Loucy (cell line): ENCODE measurements at regions not wholly inside any gene's neighbourhood (a gene's known extent, or its start where the extent isn't known, plus 50 kb on each side); places are given as distances from the start of the nearest gene placed in this dataset.

Experiments
- H2AFZ ChIP-seq: fragments of 200-600 bp; sonication (generic); 2 replicates; pipeline ENCODE4 v1.6.0; 2016; ENCODE audit warnings: antibody characterized with exemption, mild to moderate bottlenecking, low read length, moderate library complexity
- H3F3A ChIP-seq: fragments of 200-600 bp; 2 replicates; pipeline ENCODE4 v1.6.0; 2016; ENCODE audit warnings: antibody characterized with exemption, low read depth, mild to moderate bottlenecking
- H3K27me3 ChIP-seq: fragments of 200-600 bp; sonication (generic); 2 replicates; pipeline ENCODE4 v1.6.1; 2014; ENCODE audit warnings: low read length, mild to moderate bottlenecking; ENCODE audit not compliant: insufficient read depth, poor library complexity, severe bottlenecking
- H3K36me3 ChIP-seq: fragments of 200-600 bp; sonication (generic); 2 replicates; pipeline ENCODE4 v1.6.1; 2016; ENCODE audit warnings: low read length; ENCODE audit not compliant: insufficient read depth
- H3K4me1 ChIP-seq: fragments of 200-600 bp; sonication (generic); 2 replicates; pipeline ENCODE4 v1.5.1; 2014; ENCODE audit warnings: low read length, mild to moderate bottlenecking; ENCODE audit not compliant: insufficient read depth, poor library complexity, severe bottlenecking
- H3K4me2 ChIP-seq: fragments of 200-600 bp; sonication (generic); 2 replicates; pipeline ENCODE4 v1.6.0; 2014; ENCODE audit warnings: antibody characterized with exemption, low read length, low read depth, mild to moderate bottlenecking; ENCODE audit not compliant: poor library complexity, severe bottlenecking
- H3K4me3 ChIP-seq: fragments of 200-600 bp; sonication (generic); 2 replicates; pipeline ENCODE4 v1.5.1; 2014; ENCODE audit warnings: low read length, mild to moderate bottlenecking, mixed read lengths; ENCODE audit not compliant: poor library complexity, severe bottlenecking
- H3K79me2 ChIP-seq: fragments of 200-600 bp; sonication (generic); 2 replicates; pipeline ENCODE4 v1.6.1; 2014; ENCODE audit warnings: low read length; ENCODE audit not compliant: insufficient read depth
- H3K9ac ChIP-seq: fragments of 200-600 bp; sonication (generic); 2 replicates; pipeline ENCODE4 v1.6.0; 2014; ENCODE audit warnings: mild to moderate bottlenecking, low read depth, low read length, moderate library complexity; ENCODE audit not compliant: poor library complexity, severe bottlenecking
- H3K9me2 ChIP-seq: fragments of 200-600 bp; sonication (generic); replicated peaks from 2 replicates; pipeline ENCODE4 v1.6.1; 2016; ENCODE audit warnings: low read depth, low read length, mixed read lengths
- H3K9me3 ChIP-seq: fragments of 200-600 bp; sonication (generic); 2 replicates; pipeline ENCODE4 v1.6.1; 2014; ENCODE audit warnings: mild to moderate bottlenecking, antibody characterized with exemption, low read length, low read depth; ENCODE audit not compliant: insufficient read depth
- H4K20me1 ChIP-seq: fragments of 200-600 bp; sonication (generic); 2 replicates; pipeline ENCODE4 v1.6.0; 2014; ENCODE audit warnings: antibody characterized with exemption, low read length, mild to moderate bottlenecking; ENCODE audit not compliant: insufficient read depth, poor library complexity, severe bottlenecking
- EZH2phosphoT487 ChIP-seq: fragments of 200-600 bp; IDR thresholded peaks from 2 replicates; pipeline ENCODE4 v1.6.1; 2018; ENCODE audit warnings: antibody characterized with exemption, mild to moderate bottlenecking, moderate library complexity, borderline replicate concordance
- TF ChIP-seq, protein P1 (sequence below): fragments of 200-600 bp; sonication (generic); conservative IDR thresholded peaks from 2 replicates; pipeline ENCODE4 v1.5.1; 2014; ENCODE audit warnings: mild to moderate bottlenecking, antibody characterized with exemption, low read length

- Histone ChIP-seq H3K4me3 (no peak overlapping the region), H3K9ac (no peak overlapping the region), H3K4me2 (no peak overlapping the region), H3K4me1 (peaks cover 8% of the 10 kb centered on the region), H3K27me3 (no peaks in the 10 kb centered on the region), H3K79me2 (no peaks in the 10 kb centered on the region), H3K9me2 (no peaks in the 10 kb centered on the region), H4K20me1 (no peaks in the 10 kb centered on the region), H2AFZ (no peak overlapping the region), H3K36me3 (no peaks in the 10 kb centered on the region), H3K9me3 (no peaks in the 10 kb centered on the region), H3F3A (no peaks in the 10 kb centered on the region)
- TF ChIP-seq EZH2phosphoT487 = no peak
- TF ChIP-seq, protein P1, sequence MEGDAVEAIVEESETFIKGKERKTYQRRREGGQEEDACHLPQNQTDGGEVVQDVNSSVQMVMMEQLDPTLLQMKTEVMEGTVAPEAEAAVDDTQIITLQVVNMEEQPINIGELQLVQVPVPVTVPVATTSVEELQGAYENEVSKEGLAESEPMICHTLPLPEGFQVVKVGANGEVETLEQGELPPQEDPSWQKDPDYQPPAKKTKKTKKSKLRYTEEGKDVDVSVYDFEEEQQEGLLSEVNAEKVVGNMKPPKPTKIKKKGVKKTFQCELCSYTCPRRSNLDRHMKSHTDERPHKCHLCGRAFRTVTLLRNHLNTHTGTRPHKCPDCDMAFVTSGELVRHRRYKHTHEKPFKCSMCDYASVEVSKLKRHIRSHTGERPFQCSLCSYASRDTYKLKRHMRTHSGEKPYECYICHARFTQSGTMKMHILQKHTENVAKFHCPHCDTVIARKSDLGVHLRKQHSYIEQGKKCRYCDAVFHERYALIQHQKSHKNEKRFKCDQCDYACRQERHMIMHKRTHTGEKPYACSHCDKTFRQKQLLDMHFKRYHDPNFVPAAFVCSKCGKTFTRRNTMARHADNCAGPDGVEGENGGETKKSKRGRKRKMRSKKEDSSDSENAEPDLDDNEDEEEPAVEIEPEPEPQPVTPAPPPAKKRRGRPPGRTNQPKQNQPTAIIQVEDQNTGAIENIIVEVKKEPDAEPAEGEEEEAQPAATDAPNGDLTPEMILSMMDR = no peak
Measured at GRCh38 chr16:87252269-87252970, 64.8 kb downstream of the C16orf95 start.
